HCT116 (cell line): ENCODE measurements at regions not wholly inside any gene's neighbourhood (a gene's known extent, or its start where the extent isn't known, plus 50 kb on each side); places are given as distances from the start of the nearest gene placed in this dataset.

Experiments used
- ATAC-seq: fragments of 200-7000 bp; cut with Tn5 transposase; 2 replicates; pipeline ENCODE4 v1.9.1; 2020; ENCODE audit warnings: mild to moderate bottlenecking, moderate library complexity
- BruUV-seq: library from RNA; stranded (reverse); fragments of 400-500 nt; replicated peaks from 2 replicates; lab custom pipeline; 2021; lab: Mats Ljungman, UMichigan
- CTCF ChIA-PET: fragments of 300-600 bp; sonication (Branson Sonifier 250); formaldehyde crosslinking; loops from one replicate; lab custom pipeline; 2021; ENCODE audit warnings: antibody characterized with exemption; lab: Charles Lee
- POLR2A ChIA-PET: fragments of 300-600, 350-600 bp; sonication (Branson Sonifier 250); formaldehyde crosslinking; loops from one replicate; lab custom pipeline; 2021; ENCODE audit warnings: antibody characterized with exemption; lab: Charles Lee
- RAD21 ChIA-PET, 2 experiments: fragments of 300-600 bp; sonication (Branson Sonifier 250); formaldehyde crosslinking; loops; one replicate each; lab custom pipeline; 2023; ENCODE audit warnings: low total read pairs in 2 of 2; ENCODE audit not compliant: uncharacterized antibody in 2 of 2, unreplicated experiment in 2 of 2, low non-redundant PET in 1 of 2; lab: Charles Lee
- DNase-seq: peaks from one replicate; pipeline ENCODE4 v3.0.0-alpha.2; 2010; ENCODE audit warnings: low read depth, low spot score
- H2AFZ ChIP-seq: fragments of 200-600 bp; shearing (Covaris generic), sonication (generic); 2 replicates; pipeline ENCODE4 v1.6.1; 2017; ENCODE audit warnings: low read depth, mixed run types, mixed read lengths, antibody characterized with exemption, low read length; ENCODE audit not compliant: poor library complexity, severe bottlenecking
- H3K27ac ChIP-seq: 2 replicates; pipeline ENCODE4 v1.5.1; 2012; ENCODE audit warnings: low read depth, low read length
- H3K27me3 ChIP-seq: fragments of 200-600 bp; sonication (generic); 2 replicates; pipeline ENCODE4 v1.6.1; 2016; ENCODE audit warnings: mixed run types, low read length, mixed read lengths; ENCODE audit not compliant: insufficient read depth
- H3K36me3 ChIP-seq, 2 experiments: fragments of 200-500 bp in 1 of 2; fragments of 200-600 bp in 1 of 2; sonication (Bioruptor generic) in 1 of 2; sonication (generic) in 1 of 2; 2 replicates each; pipeline versions ENCODE4 v1.5.1 to v1.6.1; 2014 to 2016; ENCODE audit warnings: low read length in 2 of 2, inconsistent platforms in 1 of 2, mixed read lengths in 1 of 2, mixed run types in 1 of 2; ENCODE audit not compliant: insufficient read depth in 2 of 2, control insufficient read depth in 1 of 2
- H3K4me1 ChIP-seq, 2 experiments: fragments of 200-600 bp in 1 of 2; sonication (generic) in 1 of 2; 2 replicates each; pipeline versions ENCODE4 v1.5.1 to v1.6.1; 2012 to 2017; ENCODE audit warnings: low read length in 2 of 2, inconsistent platforms in 1 of 2, mild to moderate bottlenecking in 1 of 2, mixed read lengths in 1 of 2, mixed run types in 1 of 2, moderate library complexity in 1 of 2; ENCODE audit not compliant: insufficient read depth in 2 of 2, control insufficient read depth in 1 of 2
- H3K4me2 ChIP-seq: fragments of 200-600 bp; sonication (generic); 2 replicates; pipeline ENCODE4 v1.6.1; 2017; ENCODE audit warnings: mixed run types, low read length, mixed read lengths
- H3K4me3 ChIP-seq, 2 experiments: fragments of 200-600 bp in 1 of 2; sonication (generic) in 1 of 2; replicated peaks in 1 of 2; 2 replicates each; pipeline ENCODE4 v1.5.1; 2011 to 2016; ENCODE audit warnings: low read length in 2 of 2, control low read depth in 1 of 2, low read depth in 1 of 2, mild to moderate bottlenecking in 1 of 2, mixed read lengths in 1 of 2, mixed run types in 1 of 2
- H3K79me2 ChIP-seq: fragments of 200-600 bp; sonication (generic); 2 replicates; pipeline ENCODE4 v1.6.1; 2017; ENCODE audit warnings: mild to moderate bottlenecking, mixed run types, low read length, moderate library complexity, mixed read lengths; ENCODE audit not compliant: insufficient read depth
- H3K9ac ChIP-seq: fragments of 200-600 bp; sonication (generic); 2 replicates; pipeline ENCODE4 v1.6.1; 2016; ENCODE audit warnings: low read length, mixed read lengths
- H3K9me2 ChIP-seq: fragments of 200-600 bp; sonication (generic), shearing (Covaris generic); 2 replicates; pipeline ENCODE4 v1.6.1; 2017; ENCODE audit warnings: mixed run types, mild to moderate bottlenecking, moderate library complexity; ENCODE audit not compliant: insufficient read depth
- H3K9me3 ChIP-seq, 2 experiments: fragments of 200-500 bp in 1 of 2; fragments of 200-600 bp in 1 of 2; sonication (Bioruptor generic) in 1 of 2; sonication (generic) in 1 of 2; 2 replicates each; pipeline ENCODE4 v1.6.1; 2014 to 2017; ENCODE audit warnings: low read length in 2 of 2, mixed read lengths in 2 of 2, inconsistent platforms in 1 of 2, low read depth in 1 of 2, mild to moderate bottlenecking in 1 of 2, mixed run types in 1 of 2, moderate library complexity in 1 of 2; ENCODE audit not compliant: control insufficient read depth in 1 of 2, insufficient read depth in 1 of 2
- H4K20me1 ChIP-seq: fragments of 200-600 bp; sonication (generic), shearing (Covaris generic); 2 replicates; pipeline ENCODE4 v1.6.1; 2017; ENCODE audit warnings: mixed run types, mild to moderate bottlenecking, moderate library complexity; ENCODE audit not compliant: insufficient read depth
- CBX3 ChIP-seq: IDR thresholded peaks from 2 replicates; pipeline ENCODE4 v1.6.1; 2012; ENCODE audit warnings: low read depth
- EGR1 ChIP-seq: IDR thresholded peaks from 2 replicates; pipeline ENCODE4 v1.6.1; 2012; ENCODE audit warnings: low read depth
- ELF1 ChIP-seq: IDR thresholded peaks from 2 replicates; pipeline ENCODE4 v1.6.1; 2012; ENCODE audit warnings: low read depth, borderline replicate concordance
- EZH2 ChIP-seq: fragments of 200-600 bp; sonication (generic); IDR thresholded peaks from 2 replicates; pipeline ENCODE4 v1.6.1; 2017; ENCODE audit warnings: antibody characterized with exemption, mixed run types
- POLR2AphosphoS5 ChIP-seq: IDR thresholded peaks from 2 replicates; pipeline ENCODE4 v1.6.1; 2011; ENCODE audit warnings: mild to moderate bottlenecking, low read depth, low read length, moderate library complexity
- SIN3A ChIP-seq: IDR thresholded peaks from 2 replicates; pipeline ENCODE4 v1.6.1; 2012; ENCODE audit warnings: low read depth
- SP1 ChIP-seq: IDR thresholded peaks from 2 replicates; pipeline ENCODE4 v1.6.1; 2012; ENCODE audit warnings: low read depth
- SRF ChIP-seq: IDR thresholded peaks from 2 replicates; pipeline ENCODE4 v1.6.1; 2012; ENCODE audit warnings: low read depth
- TCF7L2 ChIP-seq: IDR thresholded peaks from 2 replicates; pipeline ENCODE4 v1.7.0; 2011; ENCODE audit warnings: borderline replicate concordance, inconsistent platforms; ENCODE audit not compliant: insufficient read depth, insufficient read length; ENCODE audit errors: extremely low read depth
- YY1 ChIP-seq: IDR thresholded peaks from 2 replicates; pipeline ENCODE4 v1.6.1; 2011; ENCODE audit warnings: low read length, low read depth, moderate library complexity, mild to moderate bottlenecking; ENCODE audit not compliant: insufficient replicate concordance; ENCODE audit errors: extremely low read depth
- ZFX ChIP-seq: fragments of 450-650 bp; IDR thresholded peaks from 2 replicates; pipeline ENCODE4 v1.6.1; 2017
- ZNF274 ChIP-seq: fragments of 200-500 bp; sonication (Bioruptor generic); IDR thresholded peaks from 2 replicates; pipeline ENCODE4 v1.6.1; 2014; ENCODE audit warnings: mild to moderate bottlenecking, low read depth, low read length, inconsistent platforms
- intact Hi-C: fragments of 100-400 bp; cut with micrococcal nuclease; formaldehyde crosslinking; loops from 2 replicates; pipeline ENCODE4 v1.10.0; 2022

- Histone ChIP-seq H3K9me3 (no peaks in the 10 kb centered on the region), H3K27me3 (no peaks in the 10 kb centered on the region), H4K20me1 (no peaks in the 10 kb centered on the region), H3K4me1 (no peaks in the 10 kb centered on the region), H3K36me3 (no peaks in the 10 kb centered on the region), H3K27ac (no peak overlapping the region), H3K9me2 (no peaks in the 10 kb centered on the region), H3K4me3 (no peak overlapping the region)
- intact Hi-C loops: no loop called here
- BruUV-seq: no TSS peak
- RAD21 ChIA-PET: no interaction called here
- POLR2A ChIA-PET: no interaction called here
- TF ChIP-seq EZH2 (no peak), CBX3 (no peak), ZFX (no peak), ZNF274 (no peak), POLR2AphosphoS5 (no peak)
- TF ChIP-seq, all 23 proteins: peak for 0
- Histone ChIP-seq H3K79me2 (no peaks in the 10 kb centered on the region), H3K4me2 (no peak overlapping the region), H3K9ac (no peak overlapping the region), H2AFZ (no peak overlapping the region)
- no peak for ATAC-seq
- CTCF ChIA-PET: no interaction called here
- DNase-seq: no peak
These were observed 644.1 kb downstream of the PLPP3 start for GRCh38 chr1:55935236-55935635.

GRCh38 chr1:55932402-55932801, 647.0 kb downstream of the PLPP3 start:
- CTCF ChIA-PET: no interaction called here
- no peak for ATAC-seq

More at GRCh38 chr1:55932402-55932801, 647.0 kb downstream of the PLPP3 start:
- Histone ChIP-seq H3K27me3 (no peaks in the 10 kb centered on the region), H3K4me3 (no peak overlapping the region), H3K79me2 (no peaks in the 10 kb centered on the region), H3K9me2 (no peaks in the 10 kb centered on the region), H3K4me1 (no peaks in the 10 kb centered on the region), H4K20me1 (no peaks in the 10 kb centered on the region), H3K9me3 (no peaks in the 10 kb centered on the region), H3K9ac (no peak overlapping the region), H2AFZ (no peak overlapping the region), H3K4me2 (no peak overlapping the region), H3K36me3 (no peaks in the 10 kb centered on the region), H3K27ac (no peak overlapping the region)
- no peak for DNase-seq
- BruUV-seq: no TSS peak
- intact Hi-C loops: no loop called here
- TF ChIP-seq ZFX: no peak
- no peak for TF ChIP-seq SRF
- no peak for TF ChIP-seq TCF7L2
- no peak for TF ChIP-seq ELF1
- no peak for TF ChIP-seq EGR1
- no peak for TF ChIP-seq SIN3A
- TF ChIP-seq YY1: no peak
- no peak for TF ChIP-seq SP1
- ChIA-PET RAD21 (no interaction called here), POLR2A (no interaction called here)
